SK-N-SH treated with all-trans-retinoic acid at 6 μM for 48 hours (cell line): ENCODE measurements at regions not wholly inside any gene's neighbourhood (a gene's known extent, or its start where the extent isn't known, plus 50 kb on each side); places are given as distances from the start of the nearest gene placed in this dataset.

Experiments
- ISL1 ChIP-seq: fragments of 250-450 bp; sonication (Bioruptor Pico); IDR thresholded peaks from 2 replicates; pipeline ENCODE4 v2.1.2; 2022; ENCODE audit warnings: mild to moderate bottlenecking, moderate library complexity
- ZFP3 ChIP-seq: fragments of 250-450 bp; sonication (Bioruptor Pico); IDR thresholded peaks from 2 replicates; pipeline ENCODE4 v1.5.0; 2020; ENCODE audit warnings: mild to moderate bottlenecking, moderate library complexity

- no peak for TF ChIP-seq ZFP3 (CRISPR knock-in tag)
- TF ChIP-seq ISL1 (CRISPR knock-in tag), result peak; percentile 81
Observed at GRCh38 chr3:81279481-81280379, 481.7 kb downstream of the GBE1 start.
